HL-60 (cell line): ENCODE measurements at regions not wholly inside any gene's neighbourhood (a gene's known extent, or its start where the extent isn't known, plus 50 kb on each side); places are given as distances from the start of the nearest gene placed in this dataset.

Experiments used
- DNase-seq, 2 experiments: peaks; one replicate each; pipeline ENCODE4 v3.0.0-alpha.2; 2010 to 2020; ENCODE audit warnings: low read depth in 1 of 2, low spot score in 1 of 2
- H3K27ac ChIP-seq: fragments of 250-450 bp; sonication (Bioruptor Pico); replicated peaks from 2 replicates; pipeline ENCODE4 v1.5.1; 2020; ENCODE audit warnings: mild to moderate bottlenecking, moderate library complexity
- H3K27me3 ChIP-seq: fragments of 250-450 bp; sonication (Bioruptor Pico); 2 replicates; pipeline ENCODE4 v1.5.1; 2021; ENCODE audit warnings: mild to moderate bottlenecking, moderate library complexity; ENCODE audit not compliant: insufficient read depth, poor library complexity, severe bottlenecking
- H3K4me3 ChIP-seq: replicated peaks from 2 replicates; pipeline ENCODE4 v1.5.1; 2011; ENCODE audit warnings: mild to moderate bottlenecking, control low read depth, low read length; ENCODE audit not compliant: insufficient read depth
- GABPA ChIP-seq: IDR thresholded peaks from 2 replicates; pipeline ENCODE4 v1.6.1; 2012; ENCODE audit warnings: low read depth
- POLR2AphosphoS5 ChIP-seq: IDR thresholded peaks from 2 replicates; pipeline ENCODE4 v1.6.1; 2012; ENCODE audit warnings: low read depth
- SPI1 ChIP-seq: IDR thresholded peaks from 2 replicates; pipeline ENCODE4 v1.6.1; 2012; ENCODE audit warnings: low read depth, mild to moderate bottlenecking, borderline replicate concordance
- TF ChIP-seq, protein P1 (sequence below): IDR thresholded peaks from 2 replicates; pipeline ENCODE4 v1.6.1; 2012; ENCODE audit warnings: low read depth; ENCODE audit not compliant: insufficient replicate concordance
- TF ChIP-seq, protein P2 (sequence below): IDR thresholded peaks from one replicate; pipeline ENCODE4 v1.5.1; 2011; ENCODE audit warnings: low read length, control low read depth, inconsistent platforms; ENCODE audit not compliant: insufficient read depth

DNA sequence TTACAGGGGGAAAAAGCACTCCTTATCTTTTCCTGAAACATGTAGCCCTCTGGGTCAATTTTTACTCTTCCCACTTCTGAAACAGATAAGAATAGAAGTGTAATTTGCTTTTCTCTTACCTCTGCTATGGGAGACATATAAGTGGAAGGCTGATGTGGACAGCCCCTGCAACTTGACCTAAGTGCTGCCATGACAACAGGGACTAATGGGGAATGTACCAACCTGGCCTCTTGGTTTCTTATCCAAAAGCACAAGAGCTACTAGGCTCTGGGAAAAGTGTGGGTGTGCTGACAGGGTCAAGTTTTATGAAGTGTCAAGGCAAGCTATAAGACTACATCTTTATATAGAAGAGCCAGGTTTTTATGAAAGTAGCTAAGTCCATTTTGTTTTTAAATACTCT, 1246.5 kb downstream of the OTOL1 start:
- Histone ChIP-seq H3K27me3 (no peaks in the 10 kb centered on the region), H3K4me3 (no peak overlapping the region), H3K27ac (no peak overlapping the region)
- DNase-seq = no peak
- TF ChIP-seq, protein P1, sequence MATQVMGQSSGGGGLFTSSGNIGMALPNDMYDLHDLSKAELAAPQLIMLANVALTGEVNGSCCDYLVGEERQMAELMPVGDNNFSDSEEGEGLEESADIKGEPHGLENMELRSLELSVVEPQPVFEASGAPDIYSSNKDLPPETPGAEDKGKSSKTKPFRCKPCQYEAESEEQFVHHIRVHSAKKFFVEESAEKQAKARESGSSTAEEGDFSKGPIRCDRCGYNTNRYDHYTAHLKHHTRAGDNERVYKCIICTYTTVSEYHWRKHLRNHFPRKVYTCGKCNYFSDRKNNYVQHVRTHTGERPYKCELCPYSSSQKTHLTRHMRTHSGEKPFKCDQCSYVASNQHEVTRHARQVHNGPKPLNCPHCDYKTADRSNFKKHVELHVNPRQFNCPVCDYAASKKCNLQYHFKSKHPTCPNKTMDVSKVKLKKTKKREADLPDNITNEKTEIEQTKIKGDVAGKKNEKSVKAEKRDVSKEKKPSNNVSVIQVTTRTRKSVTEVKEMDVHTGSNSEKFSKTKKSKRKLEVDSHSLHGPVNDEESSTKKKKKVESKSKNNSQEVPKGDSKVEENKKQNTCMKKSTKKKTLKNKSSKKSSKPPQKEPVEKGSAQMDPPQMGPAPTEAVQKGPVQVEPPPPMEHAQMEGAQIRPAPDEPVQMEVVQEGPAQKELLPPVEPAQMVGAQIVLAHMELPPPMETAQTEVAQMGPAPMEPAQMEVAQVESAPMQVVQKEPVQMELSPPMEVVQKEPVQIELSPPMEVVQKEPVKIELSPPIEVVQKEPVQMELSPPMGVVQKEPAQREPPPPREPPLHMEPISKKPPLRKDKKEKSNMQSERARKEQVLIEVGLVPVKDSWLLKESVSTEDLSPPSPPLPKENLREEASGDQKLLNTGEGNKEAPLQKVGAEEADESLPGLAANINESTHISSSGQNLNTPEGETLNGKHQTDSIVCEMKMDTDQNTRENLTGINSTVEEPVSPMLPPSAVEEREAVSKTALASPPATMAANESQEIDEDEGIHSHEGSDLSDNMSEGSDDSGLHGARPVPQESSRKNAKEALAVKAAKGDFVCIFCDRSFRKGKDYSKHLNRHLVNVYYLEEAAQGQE = no peak
- TF ChIP-seq, protein P2, sequence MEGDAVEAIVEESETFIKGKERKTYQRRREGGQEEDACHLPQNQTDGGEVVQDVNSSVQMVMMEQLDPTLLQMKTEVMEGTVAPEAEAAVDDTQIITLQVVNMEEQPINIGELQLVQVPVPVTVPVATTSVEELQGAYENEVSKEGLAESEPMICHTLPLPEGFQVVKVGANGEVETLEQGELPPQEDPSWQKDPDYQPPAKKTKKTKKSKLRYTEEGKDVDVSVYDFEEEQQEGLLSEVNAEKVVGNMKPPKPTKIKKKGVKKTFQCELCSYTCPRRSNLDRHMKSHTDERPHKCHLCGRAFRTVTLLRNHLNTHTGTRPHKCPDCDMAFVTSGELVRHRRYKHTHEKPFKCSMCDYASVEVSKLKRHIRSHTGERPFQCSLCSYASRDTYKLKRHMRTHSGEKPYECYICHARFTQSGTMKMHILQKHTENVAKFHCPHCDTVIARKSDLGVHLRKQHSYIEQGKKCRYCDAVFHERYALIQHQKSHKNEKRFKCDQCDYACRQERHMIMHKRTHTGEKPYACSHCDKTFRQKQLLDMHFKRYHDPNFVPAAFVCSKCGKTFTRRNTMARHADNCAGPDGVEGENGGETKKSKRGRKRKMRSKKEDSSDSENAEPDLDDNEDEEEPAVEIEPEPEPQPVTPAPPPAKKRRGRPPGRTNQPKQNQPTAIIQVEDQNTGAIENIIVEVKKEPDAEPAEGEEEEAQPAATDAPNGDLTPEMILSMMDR = no peak
- TF ChIP-seq GABPA (no peak), SPI1 (no peak), POLR2AphosphoS5 (no peak)

DNA sequence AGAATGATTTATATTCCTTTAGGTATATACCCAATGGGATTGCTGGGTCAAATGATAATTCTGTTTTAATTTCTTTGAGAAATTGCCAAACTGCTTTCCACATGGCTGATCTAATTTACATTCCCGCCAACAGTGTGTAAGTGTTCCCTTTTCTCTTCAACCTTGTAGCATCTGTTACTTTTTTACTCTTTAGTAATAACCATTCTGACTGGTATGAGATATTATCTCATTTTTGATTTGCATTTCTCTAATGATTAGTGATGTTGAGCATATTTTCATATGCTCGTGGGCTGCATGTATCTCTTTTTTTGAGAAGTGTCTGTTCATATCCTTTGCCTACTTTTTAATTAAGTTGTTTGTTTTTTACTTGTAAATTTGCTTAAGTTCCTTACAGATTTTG, 1264.2 kb downstream of the OTOL1 start:
- no peak for DNase-seq
- no peak for TF ChIP-seq SPI1
- no peak overlapping the region for H3K27ac ChIP-seq
- H3K27me3 ChIP-seq = no peaks in the 10 kb centered on the region
- H3K4me3 ChIP-seq = no peak overlapping the region

DNA sequence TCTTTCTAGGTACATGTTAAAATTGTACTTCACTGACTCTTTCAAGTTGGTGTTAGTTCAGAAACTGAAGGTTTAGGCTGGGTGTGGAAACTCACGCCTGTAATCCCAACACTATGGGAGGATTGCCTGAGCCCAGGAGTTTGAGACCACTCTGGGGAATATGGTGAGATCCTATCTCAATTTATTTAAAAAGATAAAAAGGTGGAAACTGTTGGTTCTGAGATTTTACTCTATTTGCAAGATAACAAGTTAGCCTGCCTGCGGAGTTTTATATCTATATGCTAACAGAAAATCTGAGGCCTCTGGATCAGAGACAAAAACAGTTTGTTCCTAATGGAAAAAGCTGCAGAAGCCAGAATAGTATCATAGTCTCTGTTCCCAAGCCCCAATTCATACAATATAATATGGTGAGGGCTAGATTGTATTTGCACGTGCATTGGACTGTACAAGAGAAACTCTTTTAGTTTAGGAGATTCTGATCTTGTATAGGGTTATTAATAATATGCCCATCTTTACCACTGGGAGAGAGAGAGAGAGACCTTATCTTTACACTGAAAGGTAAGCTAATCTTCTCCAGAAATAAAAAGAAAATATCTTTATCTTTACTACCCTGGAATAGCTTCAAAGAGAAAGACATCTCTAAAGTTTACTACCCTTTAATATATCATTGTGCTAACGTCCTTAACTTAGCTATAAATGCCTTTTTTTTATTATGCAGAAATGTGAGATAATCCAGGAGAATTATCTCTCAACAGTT, 1267.6 kb downstream of the OTOL1 start:
- TF ChIP-seq, protein P1 = no peak
- no peak for TF ChIP-seq GABPA
- no peak for TF ChIP-seq POLR2AphosphoS5
- Histone ChIP-seq H3K27ac (no peak overlapping the region), H3K4me3 (no peak overlapping the region), H3K27me3 (no peaks in the 10 kb centered on the region)
- DNase-seq = no peak

DNA sequence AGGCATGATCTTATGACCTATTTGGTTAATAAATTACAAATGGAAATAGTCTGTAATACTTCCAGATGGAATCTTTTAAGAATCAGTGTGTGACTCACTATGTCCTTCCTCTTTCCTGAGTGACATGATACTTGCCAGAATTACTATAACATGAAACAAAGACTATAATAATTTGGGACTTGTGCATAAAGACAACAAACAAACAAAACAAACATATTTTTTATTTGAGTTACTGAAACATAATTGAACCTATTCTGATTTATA, 1268.1 kb downstream of the OTOL1 start:
- no peak overlapping the region for H3K27ac ChIP-seq
- DNase-seq = no peak
- H3K27me3 ChIP-seq = no peaks in the 10 kb centered on the region
- no peak for TF ChIP-seq SPI1
- TF ChIP-seq, protein P1 = no peak
- TF ChIP-seq GABPA = no peak
- TF ChIP-seq, protein P2 = no peak
- no peak for TF ChIP-seq POLR2AphosphoS5
- H3K4me3 ChIP-seq = no peak overlapping the region
